NCI-H146 treated with DMSO at 0.1 percent for 48 hours (cell line): ENCODE measurements at regions not wholly inside any gene's neighbourhood (a gene's known extent, or its start where the extent isn't known, plus 50 kb on each side); places are given as distances from the start of the nearest gene placed in this dataset.

Source experiments
- DNase-seq: peaks from one replicate; lab custom pipeline; 2025; ENCODE audit not compliant: unreplicated experiment; lab: John Stamatoyannopoulos, UW

GRCh38 chr20:39611901-39612300, 649.8 kb downstream of the DHX35 start:
- no peak for DNase-seq

- no peak for DNase-seq
Measured at GRCh38 chr20:39607141-39607540, 645.0 kb downstream of the DHX35 start.

GRCh38 chr20:39605908-39606307, 643.8 kb downstream of the DHX35 start:
- no peak for DNase-seq

- DNase-seq: no peak
Measured at GRCh38 chr20:39605361-39605760, 643.2 kb downstream of the DHX35 start.

- DNase-seq: no peak
Measured at GRCh38 chr20:39603219-39603618, 641.1 kb downstream of the DHX35 start.

- DNase-seq: no peak
Measured at GRCh38 chr20:39602649-39603048, 640.5 kb downstream of the DHX35 start.

- DNase-seq: no peak
Measured at GRCh38 chr20:39600871-39601270, 638.7 kb downstream of the DHX35 start.

- DNase-seq: no peak
Measured at GRCh38 chr20:39600156-39600555, 638.0 kb downstream of the DHX35 start.

GRCh38 chr20:39596554-39596953, 634.4 kb downstream of the DHX35 start:
- no peak for DNase-seq

GRCh38 chr20:39592371-39592770, 630.2 kb downstream of the DHX35 start:
- DNase-seq: no peak

GRCh38 chr20:39588148-39588757, 626.1 kb downstream of the DHX35 start:
- no peak for DNase-seq

GRCh38 chr20:39581034-39581433, 618.9 kb downstream of the DHX35 start:
- no peak for DNase-seq

- DNase-seq: no peak
Measured at GRCh38 chr20:39576771-39577170, 614.6 kb downstream of the DHX35 start.

- no peak for DNase-seq
Measured at GRCh38 chr20:39574061-39574460, 611.9 kb downstream of the DHX35 start.

GRCh38 chr20:39571171-39571570, 609.0 kb downstream of the DHX35 start:
- DNase-seq: no peak

GRCh38 chr20:39568109-39568508, 606.0 kb downstream of the DHX35 start:
- no peak for DNase-seq

GRCh38 chr20:39563349-39563748, 601.2 kb downstream of the DHX35 start:
- no peak for DNase-seq

- DNase-seq: no peak
Measured at GRCh38 chr20:39554341-39554740, 592.2 kb downstream of the DHX35 start.

GRCh38 chr20:39553120-39553519, 591.0 kb downstream of the DHX35 start:
- DNase-seq: no peak

GRCh38 chr20:39549733-39550132, 587.6 kb downstream of the DHX35 start:
- no peak for DNase-seq

GRCh38 chr20:39547546-39548408, 585.6 kb downstream of the DHX35 start:
- DNase-seq: no peak

- no peak for DNase-seq
Measured at GRCh38 chr20:39541136-39541803, 579.1 kb downstream of the DHX35 start.
